Erythroblast (primary cell): ENCODE measurements at regions not wholly inside any gene's neighbourhood (a gene's known extent, or its start where the extent isn't known, plus 50 kb on each side); places are given as distances from the start of the nearest gene placed in this dataset.

Experiments
- GATA1 ChIP-seq: IDR thresholded peaks from 2 replicates; pipeline ENCODE4 v1.6.1; 2011; ENCODE audit warnings: low read depth, mild to moderate bottlenecking, control low read depth, low read length, moderate library complexity
- POLR2A ChIP-seq: IDR thresholded peaks from 2 replicates; pipeline ENCODE4 v1.6.1; 2011; ENCODE audit warnings: mild to moderate bottlenecking, low read length

DNA sequence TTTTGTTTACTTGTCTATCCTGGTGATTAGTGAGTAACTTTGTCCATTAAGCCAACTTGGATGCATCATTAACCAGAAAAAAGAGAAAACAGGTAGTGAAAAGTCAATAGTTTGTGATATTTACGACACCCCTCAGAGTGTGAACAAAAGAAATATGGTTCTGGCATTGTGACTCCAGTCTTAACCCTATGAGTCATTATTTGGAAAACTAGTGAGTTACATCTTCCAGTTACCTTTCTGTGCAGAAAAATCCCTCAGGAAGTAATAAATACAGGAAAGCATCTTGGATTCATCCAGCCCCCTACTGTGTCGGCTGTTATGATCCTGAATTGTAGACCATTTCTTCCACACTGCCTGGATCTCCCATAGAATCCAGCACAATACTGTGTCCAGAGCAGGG lies 379.1 kb downstream of the GALC start:
- TF ChIP-seq POLR2A (no peak), GATA1 (no peak)
